ENCODE measurements at regions not wholly inside any gene's neighbourhood (a gene's known extent, or its start where the extent isn't known, plus 50 kb on each side); places are given as distances from the start of the nearest gene placed in this dataset.

- no peaks in the 10 kb centered on the region for H4K20me1 ChIP-seq (ENCODE audit: control insufficient read depth, insufficient read depth, insufficient read length)
- H4K5ac ChIP-seq (ENCODE audit: insufficient read length, low read depth, low read length) = no peak overlapping the region
- no peak overlapping the region for H2BK5ac ChIP-seq (ENCODE audit: insufficient read length, low read length)
- H3K14ac ChIP-seq (ENCODE audit: insufficient read depth, low read length) = no peak overlapping the region
- H3K4me3 Mint-ChIP-seq = no peak overlapping the region
- H3K4me1 ChIP-seq (ENCODE audit: insufficient read depth, low read length) = peaks cover 5% of the 10 kb centered on the region; the same call in 1 of the 2 replicates
- no peaks in the 10 kb centered on the region for H3K79me2 ChIP-seq (ENCODE audit: insufficient read depth, low read length)
- WGBS (ENCODE audit: extremely low coverage, insufficient read length, low lambda C conversion rate) = no CpG with 5 or more reads among the region's 12 CpGs
- H3K23ac ChIP-seq (ENCODE audit: insufficient read length, low read depth, low read length) = no peak overlapping the region
- no peaks in the 10 kb centered on the region for H3K9me3 Mint-ChIP-seq
- H4K8ac ChIP-seq (replicated peaks; ENCODE audit: insufficient read length, low read depth, low read length) = no peak overlapping the region
- no peak for TF ChIP-seq CTCF (conservative IDR thresholded peaks at IDR 0.05)
- H3K4ac ChIP-seq (ENCODE audit: low read depth, low read length) = no peak overlapping the region
- no peak overlapping the region for H3K4me2 ChIP-seq (ENCODE audit: insufficient read depth, insufficient read length, low read length)
- no peak overlapping the region for H3K27ac ChIP-seq (ENCODE audit: insufficient read length, low read depth, low read length)
- no peak overlapping the region for H2BK20ac ChIP-seq (ENCODE audit: low read depth, low read length, poor library complexity, severe bottlenecking)
- no peaks in the 10 kb centered on the region for H3K27me3 Mint-ChIP-seq (ENCODE audit: low read depth)
- H2BK120ac ChIP-seq (ENCODE audit: low read depth, low read length, poor library complexity, severe bottlenecking) = peak overlapping the region; percentile 67
- H3K36me3 Mint-ChIP-seq (ENCODE audit: insufficient read depth in 1 of 3, low read depth in 3 of 3) = no peaks in the 10 kb centered on the region
- no peak overlapping the region for H3K9ac ChIP-seq (ENCODE audit: extremely low read depth, insufficient read length, low read length)
- peaks cover 17 to 18% of the 10 kb centered on the region in 2 experiments for H3K4me1 Mint-ChIP-seq
- no peaks in the 10 kb centered on the region for H3K79me1 ChIP-seq (ENCODE audit: insufficient read depth, low read depth, low read length, poor library complexity, severe bottlenecking)
- H3K27ac Mint-ChIP-seq = no peak overlapping the region
- H2BK12ac ChIP-seq (ENCODE audit: insufficient read length, low read depth, low read length) = no peak overlapping the region
- no peaks in the 10 kb centered on the region for H3K9me3 ChIP-seq (ENCODE audit: control insufficient read depth, low read depth, low read length)
- no peaks in the 10 kb centered on the region for H3K27me3 ChIP-seq (ENCODE audit: insufficient read depth, low read length)
- H2AK5ac ChIP-seq (ENCODE audit: insufficient read length, low read length) = no peak overlapping the region
- no peaks in the 10 kb centered on the region for H3K23me2 ChIP-seq (ENCODE audit: insufficient read length, low read depth, low read length, poor library complexity, severe bottlenecking)
- no peak overlapping the region for H3T11ph ChIP-seq (ENCODE audit: low read length)
- no peak overlapping the region for H3K56ac ChIP-seq (ENCODE audit: insufficient read length, low read depth, low read length)
- no peak overlapping the region for H2BK15ac ChIP-seq (ENCODE audit: low read depth, low read length)
- peak; percentile 38 for DNase-seq
- H3K18ac ChIP-seq (ENCODE audit: insufficient read length, low read depth, low read length) = no peak overlapping the region
- no peak overlapping the region for H2AFZ ChIP-seq (ENCODE audit: low read length)
- no peak overlapping the region for H4K91ac ChIP-seq (ENCODE audit: insufficient read length, low read depth, low read length)
These were observed 90.1 kb upstream of the PIK3CG start for GRCh38 chr7:106774768-106775551.
